IMR-90 (cell line): ENCODE measurements at regions not wholly inside any gene's neighbourhood (a gene's known extent, or its start where the extent isn't known, plus 50 kb on each side); places are given as distances from the start of the nearest gene placed in this dataset.

Source experiments
- ATAC-seq: fragments of 200-7000 bp; cut with Tn5 transposase; 2 replicates; pipeline ENCODE4 v1.9.1; 2020; ENCODE audit warnings: low read depth, mild to moderate bottlenecking, moderate library complexity
- BruUV-seq: library from RNA; stranded (reverse); fragments of 400-500 nt; replicated peaks from 2 replicates; lab custom pipeline; 2021; lab: Mats Ljungman, UMichigan
- CTCF ChIA-PET: fragments of 300-600 bp; formaldehyde crosslinking; extraction: SDS; loops from one replicate; lab custom pipeline; 2021; ENCODE audit warnings: antibody characterized with exemption; lab: Yijun Ruan, JAX
- POLR2A ChIA-PET: fragments of 300-600 bp; sonication (Branson Sonifier 250); formaldehyde crosslinking; loops from one replicate; lab custom pipeline; 2022; ENCODE audit warnings: antibody characterized with exemption; ENCODE audit not compliant: unreplicated experiment; lab: Charles Lee
- DNase-seq: peaks from one replicate; pipeline ENCODE4 v3.0.0; 2013
- H2AFZ ChIP-seq: replicated peaks from 2 replicates; pipeline ENCODE3; 2013; ENCODE audit warnings: low read length, mild to moderate bottlenecking; ENCODE audit not compliant: poor library complexity
- H2AK5ac ChIP-seq: 2 replicates; pipeline ENCODE4 v1.6.1; 2013; ENCODE audit warnings: low read depth, low read length, inconsistent platforms
- H2AK9ac ChIP-seq: replicated peaks from 2 replicates; pipeline ENCODE3; 2013; ENCODE audit warnings: mild to moderate bottlenecking, low read depth, low read length, moderate library complexity; ENCODE audit not compliant: poor library complexity
- H2BK120ac ChIP-seq: 2 replicates; pipeline ENCODE4 v1.6.1; 2013; ENCODE audit warnings: low read depth, low read length, inconsistent platforms
- H2BK15ac ChIP-seq: 3 replicates; pipeline ENCODE4 v1.6.1; 2013; ENCODE audit warnings: low read depth, low read length, inconsistent platforms
- H2BK20ac ChIP-seq: 2 replicates; pipeline ENCODE4 v1.6.1; 2013; ENCODE audit warnings: low read depth, mild to moderate bottlenecking, inconsistent platforms, low read length, moderate library complexity
- H2BK5ac ChIP-seq: 2 replicates; pipeline ENCODE4 v1.6.1; 2013; ENCODE audit warnings: mild to moderate bottlenecking, low read depth, low read length, inconsistent platforms; ENCODE audit not compliant: poor library complexity, severe bottlenecking
- H3K14ac ChIP-seq: replicated peaks from 2 replicates; pipeline ENCODE4 v1.6.1; 2013; ENCODE audit warnings: low read depth, low read length, inconsistent platforms
- H3K18ac ChIP-seq: 2 replicates; pipeline ENCODE4 v1.6.1; 2013; ENCODE audit warnings: low read depth, low read length, control low read depth
- H3K23ac ChIP-seq: 2 replicates; pipeline ENCODE4 v1.6.1; 2013; ENCODE audit warnings: low read depth, low read length, inconsistent platforms
- H3K27ac ChIP-seq: 2 replicates; pipeline ENCODE4 v1.5.1; 2013; ENCODE audit warnings: mild to moderate bottlenecking, control low read depth, low read length; ENCODE audit not compliant: insufficient read depth
- H3K27me3 ChIP-seq: 2 replicates; pipeline ENCODE4 v1.6.1; 2013; ENCODE audit warnings: low read length; ENCODE audit not compliant: control insufficient read depth, insufficient read depth
- H3K36me3 ChIP-seq: 2 replicates; pipeline ENCODE4 v1.6.1; 2013; ENCODE audit warnings: low read length, mixed read lengths; ENCODE audit not compliant: control insufficient read depth, insufficient read depth
- H3K4ac ChIP-seq: 2 replicates; pipeline ENCODE4 v1.6.1; 2013; ENCODE audit warnings: low read depth, low read length, inconsistent platforms
- H3K4me1 ChIP-seq: 2 replicates; pipeline ENCODE4 v1.6.1; 2013; ENCODE audit warnings: low read length, mixed read lengths; ENCODE audit not compliant: control insufficient read depth, insufficient read depth
- H3K4me2 ChIP-seq: 2 replicates; pipeline ENCODE4 v1.6.1; 2013; ENCODE audit warnings: low read depth, mild to moderate bottlenecking, control low read depth, low read length, moderate library complexity
- H3K4me3 ChIP-seq: 2 replicates; pipeline ENCODE4 v1.5.1; 2013; ENCODE audit warnings: low read depth, mild to moderate bottlenecking, control low read depth, low read length, moderate library complexity; ENCODE audit not compliant: insufficient read depth
- H3K56ac ChIP-seq: 2 replicates; pipeline ENCODE4 v1.6.1; 2013; ENCODE audit warnings: low read length, inconsistent platforms; ENCODE audit not compliant: insufficient read depth; ENCODE audit errors: extremely low read depth
- H3K79me1 ChIP-seq, 2 experiments: 2 replicates each; pipeline ENCODE4 v1.6.1; 2013; ENCODE audit warnings: low read length in 2 of 2, inconsistent platforms in 1 of 2, low read depth in 1 of 2
- H3K9ac ChIP-seq: 2 replicates; pipeline ENCODE4 v1.6.1; 2013; ENCODE audit warnings: low read depth, low read length, control low read depth
- H3K9me1 ChIP-seq: 2 replicates; pipeline ENCODE4 v1.6.1; 2013; ENCODE audit warnings: low read length, inconsistent platforms; ENCODE audit not compliant: insufficient read depth
- H3K9me3 ChIP-seq: 2 replicates; pipeline ENCODE4 v1.6.1; 2013; ENCODE audit warnings: low read length; ENCODE audit not compliant: control insufficient read depth, insufficient read depth
- H4K20me1 ChIP-seq: 2 replicates; pipeline ENCODE4 v1.6.1; 2013; ENCODE audit warnings: low read length, inconsistent platforms; ENCODE audit not compliant: insufficient read depth
- H4K5ac ChIP-seq: 2 replicates; pipeline ENCODE4 v1.6.1; 2013; ENCODE audit warnings: mild to moderate bottlenecking, low read depth, low read length, control low read depth
- H4K8ac ChIP-seq, 2 experiments: 2 replicates each; pipeline ENCODE4 v1.6.1; 2013; ENCODE audit warnings: low read depth in 2 of 2, low read length in 2 of 2, control low read depth in 1 of 2, inconsistent platforms in 1 of 2
- H4K91ac ChIP-seq: 2 replicates; pipeline ENCODE4 v1.6.1; 2013; ENCODE audit warnings: low read depth, low read length, inconsistent platforms; ENCODE audit not compliant: insufficient read depth
- ELK1 ChIP-seq: fragments of 150-350 bp; IDR thresholded peaks from 2 replicates; pipeline ENCODE4 v1.6.1; 2016; ENCODE audit warnings: low read depth, mild to moderate bottlenecking, low read length, moderate library complexity, borderline replicate concordance
- MAFK ChIP-seq: IDR thresholded peaks from 2 replicates; pipeline ENCODE4 v1.6.1; 2012; ENCODE audit warnings: low read depth, low read length, improper control_type of control experiment
- POLR2A ChIP-seq: IDR thresholded peaks from 2 replicates; pipeline ENCODE4 v1.6.1; 2012; ENCODE audit warnings: mild to moderate bottlenecking, low read depth, low read length
- WGBS, 2 experiments: methylation state at CpG; one replicate each; pipeline versions ENCODE4 v1.1.5 to v1.1.7; 2013; ENCODE audit warnings: missing lambda C conversion rate in 2 of 2; ENCODE audit not compliant: insufficient read length in 1 of 2; ENCODE audit errors: extremely low coverage in 2 of 2; 5-methylcytosine and 5-hydroxymethylcytosine counted together
- dilution Hi-C: fragments of 300-500 bp; cut with HindIII; formaldehyde crosslinking; loops from one replicate; pipeline ENCODE4 v1.14.3; 2018; ENCODE audit warnings: low sequenced_read_pairs; ENCODE audit not compliant: unreplicated experiment
- in situ Hi-C: fragments of 300-500 bp; cut with MboI; formaldehyde crosslinking; loops from 3 replicates; pipeline ENCODE4 v1.14.3; 2019; ENCODE audit warnings: low sequenced_read_pairs, inconsistent platforms, mixed read lengths
- intact Hi-C: fragments of 100-400 bp; cut with micrococcal nuclease; formaldehyde crosslinking; loops from 2 replicates; pipeline ENCODE4 v1.10.0; 2022

- no TSS peak for BruUV-seq
- in situ Hi-C loops: no loop called here
These were observed 294.3 kb upstream of the SOX4 start for GRCh38 chr6:21299216-21299615.

More at GRCh38 chr6:21299216-21299615, 294.3 kb upstream of the SOX4 start:
- POLR2A ChIA-PET: no interaction called here
- Histone ChIP-seq H3K9ac (no peak overlapping the region), H3K4ac (no peak overlapping the region), H3K4me2 (no peak overlapping the region), H2AK9ac (no peak overlapping the region), H3K9me3 (no peaks in the 10 kb centered on the region), H3K18ac (no peak overlapping the region), H2AFZ (no peak overlapping the region), H2AK5ac (no peak overlapping the region), H2BK15ac (no peak overlapping the region), H3K23ac (no peak overlapping the region), H2BK120ac (no peak overlapping the region), H4K8ac (no peak overlapping the region), H3K27me3 (no peaks in the 10 kb centered on the region; the same call in 1 of the 2 replicates), H3K4me3 (no peak overlapping the region), H3K14ac (no peak overlapping the region), H3K9me1 (no peaks in the 10 kb centered on the region), H4K20me1 (no peaks in the 10 kb centered on the region), H2BK20ac (no peak overlapping the region), H3K79me1 (no peaks in the 10 kb centered on the region), H2BK5ac (no peak overlapping the region), H3K4me1 (peaks cover 1% of the 10 kb centered on the region; the same call in 1 of the 2 replicates), H3K36me3 (no peaks in the 10 kb centered on the region), H4K91ac (no peak overlapping the region), H4K5ac (no peak overlapping the region), H3K27ac (no peak overlapping the region), H3K56ac (no peak overlapping the region)
- no peak for DNase-seq
- no peak for ATAC-seq
- intact Hi-C loops: loop anchor here (10.0 kb wide), 1 partner anchor 184 kb away; no protein-coding TSS in a partner anchor
- TF ChIP-seq ELK1: no peak
- TF ChIP-seq MAFK: peak; percentile 56
- no peak for TF ChIP-seq POLR2A
- WGBS, 2 experiments: no CpG with 5 or more reads among the region's 2 CpGs
- CTCF ChIA-PET: no interaction called here
- dilution Hi-C loops: no loop called here
